ENCODE measurements at regions not wholly inside any gene's neighbourhood (a gene's known extent, or its start where the extent isn't known, plus 50 kb on each side); places are given as distances from the start of the nearest gene placed in this dataset.

DNA sequence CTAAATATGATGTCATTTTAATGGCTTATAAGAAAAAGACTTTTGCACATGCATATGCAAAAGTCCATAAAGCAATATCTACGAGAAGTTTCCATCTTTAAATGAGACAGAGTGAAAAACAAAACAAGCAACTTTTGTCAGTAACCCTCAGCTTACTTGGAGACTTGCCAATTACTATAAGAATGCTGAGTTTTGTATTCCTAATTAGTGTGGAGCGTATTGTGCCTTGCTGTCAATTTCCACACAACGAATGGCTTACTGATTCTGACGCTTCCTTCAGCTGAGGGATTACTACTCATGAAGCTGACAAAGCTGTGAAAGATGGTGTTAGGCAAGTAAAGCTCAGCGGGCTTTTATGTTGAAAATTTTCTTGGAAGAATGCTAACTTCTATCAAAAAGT lies 440.4 kb upstream of the ADAMTS5 start:
- Mint-ChIP-seq H3K9me3 (ENCODE audit: unreplicated experiment) (no peaks in the 10 kb centered on the region), H3K36me3 (ENCODE audit: low read depth, unreplicated experiment) (no peaks in the 10 kb centered on the region), H3K27me3 (ENCODE audit: low read depth, unreplicated experiment) (no peaks in the 10 kb centered on the region), H3K4me1 (ENCODE audit: low read depth, unreplicated experiment) (peaks cover 6% of the 10 kb centered on the region), H3K4me3 (ENCODE audit: unreplicated experiment) (no peak overlapping the region), H3K27ac (ENCODE audit: unreplicated experiment) (no peak overlapping the region)
- Histone ChIP-seq H3K4me1 (ENCODE audit: insufficient read depth, low read length) (no peaks in the 10 kb centered on the region), H3K79me2 (ENCODE audit: insufficient read depth, low read length) (no peaks in the 10 kb centered on the region), H3K27ac (ENCODE audit: low read depth, low read length) (no peak overlapping the region), H2AFZ (ENCODE audit: low read depth, low read length) (no peak overlapping the region), H3K4me3 (ENCODE audit: insufficient read depth, low read depth, low read length) (no peak overlapping the region), H3K36me3 (ENCODE audit: insufficient read depth, low read length) (no peaks in the 10 kb centered on the region), H3K9ac (ENCODE audit: low read length) (no peak overlapping the region), H4K20me1 (ENCODE audit: insufficient read depth, low read length) (no peaks in the 10 kb centered on the region), H3K27me3 (ENCODE audit: insufficient read depth, low read length) (no peaks in the 10 kb centered on the region), H3K4me2 (ENCODE audit: low read length) (no peak overlapping the region), H3K9me3 (ENCODE audit: insufficient read depth, low read depth, low read length) (no peaks in the 10 kb centered on the region)
- DNase-seq (ENCODE audit: low read depth) (no peak), FAIRE-seq (no peak)
- TF ChIP-seq, protein P1, sequence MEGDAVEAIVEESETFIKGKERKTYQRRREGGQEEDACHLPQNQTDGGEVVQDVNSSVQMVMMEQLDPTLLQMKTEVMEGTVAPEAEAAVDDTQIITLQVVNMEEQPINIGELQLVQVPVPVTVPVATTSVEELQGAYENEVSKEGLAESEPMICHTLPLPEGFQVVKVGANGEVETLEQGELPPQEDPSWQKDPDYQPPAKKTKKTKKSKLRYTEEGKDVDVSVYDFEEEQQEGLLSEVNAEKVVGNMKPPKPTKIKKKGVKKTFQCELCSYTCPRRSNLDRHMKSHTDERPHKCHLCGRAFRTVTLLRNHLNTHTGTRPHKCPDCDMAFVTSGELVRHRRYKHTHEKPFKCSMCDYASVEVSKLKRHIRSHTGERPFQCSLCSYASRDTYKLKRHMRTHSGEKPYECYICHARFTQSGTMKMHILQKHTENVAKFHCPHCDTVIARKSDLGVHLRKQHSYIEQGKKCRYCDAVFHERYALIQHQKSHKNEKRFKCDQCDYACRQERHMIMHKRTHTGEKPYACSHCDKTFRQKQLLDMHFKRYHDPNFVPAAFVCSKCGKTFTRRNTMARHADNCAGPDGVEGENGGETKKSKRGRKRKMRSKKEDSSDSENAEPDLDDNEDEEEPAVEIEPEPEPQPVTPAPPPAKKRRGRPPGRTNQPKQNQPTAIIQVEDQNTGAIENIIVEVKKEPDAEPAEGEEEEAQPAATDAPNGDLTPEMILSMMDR (IDR thresholded peaks at IDR 0.05; ENCODE audit: insufficient read depth, low read depth, low read length) = no peak
- TF ChIP-seq EZH2 (IDR thresholded peaks at IDR 0.05; ENCODE audit: insufficient read depth, low read length) = no peak

DNA sequence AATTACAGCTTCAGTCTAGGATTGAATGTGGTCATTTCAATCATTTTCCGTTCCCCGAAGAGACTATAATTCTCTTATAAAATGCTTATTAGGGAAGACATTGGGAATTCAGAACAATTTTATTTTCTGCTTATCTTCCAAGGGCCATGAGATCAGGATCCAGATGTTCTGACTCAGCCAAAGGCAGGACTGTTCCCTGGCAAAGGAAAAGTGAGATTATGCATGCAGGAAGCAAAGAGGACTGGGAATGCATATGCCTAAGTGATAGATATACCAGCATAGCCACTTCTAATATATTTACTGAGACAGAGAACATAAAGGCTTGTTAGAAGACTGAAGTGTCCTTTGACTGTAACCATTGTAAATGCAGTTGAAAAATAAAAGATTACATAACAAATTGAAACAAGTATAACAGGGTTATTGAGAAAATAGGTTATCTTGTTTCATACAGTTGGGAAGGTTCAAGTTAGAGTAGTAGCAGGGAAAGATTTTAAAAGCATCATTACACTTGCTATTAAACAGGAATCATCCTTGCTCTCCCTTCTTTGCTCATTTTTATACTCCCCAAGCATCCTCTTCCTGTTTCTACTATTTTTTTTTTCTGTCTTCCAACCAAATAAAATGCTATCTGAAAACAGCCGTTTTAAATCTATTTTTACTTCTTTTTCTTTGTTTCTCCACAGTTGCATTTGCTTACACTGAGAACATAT lies 439.6 kb upstream of the ADAMTS5 start:
- no peak overlapping the region for H2AFZ ChIP-seq (ENCODE audit: low read depth, low read length)
- no peak overlapping the region for H3K27ac Mint-ChIP-seq (ENCODE audit: unreplicated experiment)
- H3K27me3 Mint-ChIP-seq (ENCODE audit: low read depth, unreplicated experiment) = no peaks in the 10 kb centered on the region
- no peaks in the 10 kb centered on the region for H3K27me3 ChIP-seq (ENCODE audit: insufficient read depth, low read length)
- no peaks in the 10 kb centered on the region for H3K36me3 ChIP-seq (ENCODE audit: insufficient read depth, low read length)
- H3K9me3 Mint-ChIP-seq (ENCODE audit: unreplicated experiment) = no peaks in the 10 kb centered on the region
- peak; percentile 3 for DNase-seq (ENCODE audit: low read depth)
- H3K4me3 Mint-ChIP-seq (ENCODE audit: unreplicated experiment) = no peak overlapping the region
- no peak overlapping the region for H3K4me3 ChIP-seq (ENCODE audit: insufficient read depth, low read depth, low read length)
- H3K4me1 ChIP-seq (ENCODE audit: insufficient read depth, low read length) = no peaks in the 10 kb centered on the region
- no peak overlapping the region for H3K9ac ChIP-seq (ENCODE audit: low read length)
- H3K4me1 Mint-ChIP-seq (ENCODE audit: low read depth, unreplicated experiment) = peaks cover 6% of the 10 kb centered on the region
- no peak for FAIRE-seq
- H3K36me3 Mint-ChIP-seq (ENCODE audit: low read depth, unreplicated experiment) = no peaks in the 10 kb centered on the region
- no peak overlapping the region for H3K27ac ChIP-seq (ENCODE audit: low read depth, low read length)
- no peaks in the 10 kb centered on the region for H3K9me3 ChIP-seq (ENCODE audit: insufficient read depth, low read depth, low read length)
- H3K4me2 ChIP-seq (ENCODE audit: low read length) = no peak overlapping the region
- H4K20me1 ChIP-seq (ENCODE audit: insufficient read depth, low read length) = no peaks in the 10 kb centered on the region
- TF ChIP-seq EZH2 (IDR thresholded peaks at IDR 0.05; ENCODE audit: insufficient read depth, low read length) = no peak
- TF ChIP-seq, protein P1 (IDR thresholded peaks at IDR 0.05; ENCODE audit: insufficient read depth, low read depth, low read length) = no peak
- H3K79me2 ChIP-seq (ENCODE audit: insufficient read depth, low read length) = no peaks in the 10 kb centered on the region

DNA sequence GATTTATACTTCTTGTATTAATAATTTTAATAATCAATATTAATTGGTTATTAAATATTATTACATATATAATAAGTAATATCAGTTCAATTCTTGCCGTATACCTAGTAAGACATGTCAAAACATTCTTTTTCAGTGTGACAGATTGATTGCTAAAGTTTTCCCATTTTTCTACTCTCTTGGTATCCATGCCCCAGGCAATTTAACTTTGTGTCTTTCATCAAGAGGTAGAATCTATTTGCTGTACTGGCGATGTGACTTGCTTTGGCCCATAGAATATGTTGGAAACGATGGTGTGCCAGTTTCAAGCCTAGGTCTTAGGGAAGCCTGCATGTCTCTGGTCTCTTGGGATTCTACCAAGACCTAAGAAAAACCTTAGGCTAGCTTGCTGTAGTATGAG lies 436.1 kb upstream of the ADAMTS5 start:
- no peak for TF ChIP-seq EZH2 (IDR thresholded peaks at IDR 0.05; ENCODE audit: insufficient read depth, low read length)
- TF ChIP-seq, protein P1 (IDR thresholded peaks at IDR 0.05; ENCODE audit: insufficient read depth, low read depth, low read length) = no peak
- Histone ChIP-seq H3K4me2 (ENCODE audit: low read length) (no peak overlapping the region), H3K4me1 (ENCODE audit: insufficient read depth, low read length) (no peaks in the 10 kb centered on the region), H3K27me3 (ENCODE audit: insufficient read depth, low read length) (no peaks in the 10 kb centered on the region), H3K79me2 (ENCODE audit: insufficient read depth, low read length) (no peaks in the 10 kb centered on the region), H3K36me3 (ENCODE audit: insufficient read depth, low read length) (no peaks in the 10 kb centered on the region), H3K4me3 (ENCODE audit: insufficient read depth, low read depth, low read length) (no peak overlapping the region), H3K9me3 (ENCODE audit: insufficient read depth, low read depth, low read length) (no peaks in the 10 kb centered on the region), H2AFZ (ENCODE audit: low read depth, low read length) (no peak overlapping the region), H3K27ac (ENCODE audit: low read depth, low read length) (no peak overlapping the region), H3K9ac (ENCODE audit: low read length) (no peak overlapping the region), H4K20me1 (ENCODE audit: insufficient read depth, low read length) (no peaks in the 10 kb centered on the region)
- Mint-ChIP-seq H3K4me1 (ENCODE audit: low read depth, unreplicated experiment) (peaks cover 6% of the 10 kb centered on the region), H3K27ac (ENCODE audit: unreplicated experiment) (no peak overlapping the region), H3K27me3 (ENCODE audit: low read depth, unreplicated experiment) (no peaks in the 10 kb centered on the region), H3K9me3 (ENCODE audit: unreplicated experiment) (no peaks in the 10 kb centered on the region), H3K36me3 (ENCODE audit: low read depth, unreplicated experiment) (no peaks in the 10 kb centered on the region), H3K4me3 (ENCODE audit: unreplicated experiment) (no peak overlapping the region)
- no peak for DNase-seq (ENCODE audit: low read depth)
- no peak for FAIRE-seq
